Heart left ventricle (tissue), 16 donors: ENCODE measurements at regions not wholly inside any gene's neighbourhood (a gene's known extent, or its start where the extent isn't known, plus 50 kb on each side); places are given as distances from the start of the nearest gene placed in this dataset.

Experiments
- ATAC-seq, 4 donors: fragments of 200-7000 bp; cut with Tn5 transposase; one replicate each; pipeline ENCODE4 v1.9.1; 2020 to 2022; ENCODE audit warnings: moderate library complexity in 4 of 4, mild to moderate bottlenecking in 3 of 4, moderate number of reproducible peaks in 1 of 4
- DNase-seq, 5 donors: peaks; one replicate each; pipeline ENCODE4 v3.0.0-alpha.2; 2020
- H3K27ac ChIP-seq, 12 donors: fragments of 200-600 bp; sonication (generic) in 4 of 12; one replicate each; pipeline versions ENCODE4 v1.5.0 to v1.8.0; 2016 to 2022; ENCODE audit warnings: mild to moderate bottlenecking in 2 of 12
- H3K27me3 ChIP-seq, 9 donors: fragments of 200-600 bp; sonication (generic) in 2 of 9; one replicate each; pipeline versions ENCODE4 v1.5.1 to v1.8.0; 2016 to 2022; ENCODE audit warnings: mild to moderate bottlenecking in 3 of 9
- H3K36me3 ChIP-seq, 9 donors: fragments of 200-600 bp; sonication (generic) in 2 of 9; one replicate each; pipeline versions ENCODE4 v1.5.0 to v1.8.0; 2018 to 2022; ENCODE audit warnings: mild to moderate bottlenecking in 2 of 9
- H3K4me1 ChIP-seq, 12 donors: fragments of 200-600 bp; sonication (generic) in 4 of 12; one replicate each; pipeline versions ENCODE4 v1.5.0 to v1.8.0; 2016 to 2022; ENCODE audit warnings: mild to moderate bottlenecking in 3 of 12
- H3K4me3 ChIP-seq, 12 donors: fragments of 200-600 bp; sonication (generic) in 4 of 12; one replicate each; pipeline versions ENCODE4 v1.5.0 to v1.8.0; 2017 to 2022; ENCODE audit warnings: mild to moderate bottlenecking in 9 of 12, moderate library complexity in 4 of 12
- H3K9me3 ChIP-seq, 12 donors: fragments of 200-600 bp; sonication (generic) in 4 of 12; one replicate each; pipeline versions ENCODE4 v1.5.0 to v1.8.0; 2016 to 2022; ENCODE audit warnings: mild to moderate bottlenecking in 1 of 12
- CTCF ChIP-seq, 12 donors: fragments of 200-600 bp; sonication (generic) in 4 of 12; IDR thresholded peaks; one replicate each; pipeline versions ENCODE4 v1.5.0 to v1.8.0; 2018 to 2022; ENCODE audit warnings: antibody characterized with exemption in 12 of 12, mild to moderate bottlenecking in 5 of 12
- POLR2A ChIP-seq, 2 donors: fragments of 450-650 bp; IDR thresholded peaks; one replicate each; pipeline ENCODE4 v1.6.1; 2017; ENCODE audit warnings: antibody characterized with exemption in 2 of 2, mild to moderate bottlenecking in 2 of 2, moderate library complexity in 2 of 2
- WGBS, 4 donors: extraction: QIAGEN DNeasy Blood & Tissue Kit in 2 of 4; methylation state at CpG; one replicate each; pipeline versions ENCODE4 v1.1.5 to v1.1.7; 2013 to 2018; 5-methylcytosine and 5-hydroxymethylcytosine counted together
- intact Hi-C, 10 donors: fragments of 100-400 bp; cut with DNase I; formaldehyde crosslinking; loops; one replicate each; pipeline versions ENCODE4 v1.11.1 to v1.14.2; 2022
- donor health status: ischemic (EF 13 %, LVEDD 7.1; RV severe dilation, severe dysfunction).
- donor health status: healthy with polysubstance abuse.
- donor health status: DM: no; HTN: yes; CAD: no.
- donor health status: DM: no; HTN: no; CAD: no.
- donor health status: ischemic (EF 25% LVEDD 6.9; RV normal size, moderate dysfunction).
- donor health status: ischemic (EF 25% LVEDD 5.7; RV mildly dilated, moderate dysfunction).
- donor health status: healthy.
- donor health status: DM: yes; HTN: yes; CAD: no.
- donor health status: ischemic (EF 35%, LVEDD 5.7; RV mildly dilated, moderate dysfunction).
- donor health status: nonischemic (EF 11% LVEDD 7.7; RV severe dilation, severe dysfunction).
- donor health status: DM: yes; HTN: yes; CAD: no.
- donor health status: PGD.
- donor health status: ischemic (EF 29% LVEDD 5.4; RV normal size, mild dysfunction).
- donor health status: nonischemic (EF 23%, LVEDD 6.1; RV moderate dilation, normal function).

- no peak for TF ChIP-seq CTCF (IDR thresholded peaks at IDR 0.05)
- TF ChIP-seq POLR2A (IDR thresholded peaks at IDR 0.05), result no peak
- H3K27ac ChIP-seq, result no peak overlapping the region
Measured at GRCh38 chr2:75949385-75950030, 238.8 kb upstream of the GCFC2 start.

GRCh38 chr2:75936311-75936710, 225.6 kb upstream of the GCFC2 start:
- no peaks in the 10 kb centered on the region for H3K36me3 ChIP-seq
- 78 to 81% (median 79%) methylated on average over 4 of the region's 4 CpGs for WGBS, 4 donors
- H3K4me3 ChIP-seq, result no peak overlapping the region
- no peak overlapping the region for H3K27ac ChIP-seq
- no peaks in the 10 kb centered on the region for H3K4me1 ChIP-seq
- peaks cover 0 to 6% (median 0%) of the 10 kb centered on the region in 12 donors for H3K9me3 ChIP-seq
- intact Hi-C loops, result no loop called here
- no peak for TF ChIP-seq POLR2A (IDR thresholded peaks at IDR 0.05)
- no peak for TF ChIP-seq CTCF (IDR thresholded peaks at IDR 0.05)
- no peak for DNase-seq
- ATAC-seq, result no peak
- H3K27me3 ChIP-seq, result no peaks in the 10 kb centered on the region

More at GRCh38 chr2:75949385-75950030, 238.8 kb upstream of the GCFC2 start:
- H3K4me3 ChIP-seq, result no peak overlapping the region
- ATAC-seq (no peak), DNase-seq (no peak)
- H3K27me3 ChIP-seq, result no peaks in the 10 kb centered on the region
- no peaks in the 10 kb centered on the region for H3K4me1 ChIP-seq
- no peaks in the 10 kb centered on the region for H3K9me3 ChIP-seq
- H3K36me3 ChIP-seq, result no peaks in the 10 kb centered on the region
- WGBS, 4 donors, result 41 to 53% (median 43%) methylated on average over 4 of the region's 4 CpGs
- intact Hi-C loops, result no loop called here

- H3K4me1 ChIP-seq, result no peaks in the 10 kb centered on the region
- no peaks in the 10 kb centered on the region for H3K36me3 ChIP-seq
- DNase-seq (no peak), ATAC-seq (no peak)
- WGBS, 4 donors, result 48 to 74% (median 68%) methylated on average over 2 of the region's 2 CpGs
- peaks cover 0 to 3% (median 0%) of the 10 kb centered on the region in 12 donors for H3K9me3 ChIP-seq
- no peak overlapping the region for H3K4me3 ChIP-seq
- TF ChIP-seq POLR2A (IDR thresholded peaks at IDR 0.05), result no peak
- intact Hi-C loops, result no loop called here
- H3K27ac ChIP-seq, result no peak overlapping the region
- H3K27me3 ChIP-seq, result no peaks in the 10 kb centered on the region
Measured at GRCh38 chr2:75932996-75933395, 222.3 kb upstream of the GCFC2 start.

- Histone ChIP-seq H3K27me3 (no peaks in the 10 kb centered on the region), H3K27ac (no peak overlapping the region), H3K36me3 (no peaks in the 10 kb centered on the region), H3K4me1 (no peaks in the 10 kb centered on the region), H3K4me3 (no peak overlapping the region), H3K9me3 (no peaks in the 10 kb centered on the region)
- DNase-seq (no peak), ATAC-seq (no peak)
- intact Hi-C loops, result no loop called here
- WGBS, 4 donors, result 80 to 91% (median 87%) methylated on average over 2 of the region's 2 CpGs
- no peak for TF ChIP-seq POLR2A (IDR thresholded peaks at IDR 0.05)
- TF ChIP-seq CTCF (IDR thresholded peaks at IDR 0.05), result no peak
Measured at GRCh38 chr2:75928093-75928492, 217.4 kb upstream of the GCFC2 start.
